Testis (tissue), 2 donors: ENCODE measurements at regions not wholly inside any gene's neighbourhood (a gene's known extent, or its start where the extent isn't known, plus 50 kb on each side); places are given as distances from the start of the nearest gene placed in this dataset.

ENCODE experiments used
- DNase-seq: peaks from one replicate; pipeline ENCODE4 v3.0.0-alpha.2; 2019
- H3K27ac ChIP-seq, 2 donors: fragments of 200-600 bp; sonication (generic); one replicate each; pipeline ENCODE4 v1.5.1; 2019
- H3K27me3 ChIP-seq: fragments of 200-600 bp; sonication (generic); one replicate; pipeline ENCODE4 v1.5.1; 2019
- H3K36me3 ChIP-seq: fragments of 200-600 bp; sonication (generic); one replicate; pipeline ENCODE4 v1.5.1; 2017; ENCODE audit warnings: low read depth; ENCODE audit errors: missing control alignments
- H3K4me1 ChIP-seq: fragments of 200-600 bp; sonication (generic); one replicate; pipeline ENCODE4 v1.5.1; 2019
- H3K4me3 ChIP-seq, 2 donors: fragments of 200-600 bp; sonication (generic); one replicate each; pipeline ENCODE4 v1.5.1; 2017 to 2019
- H3K9me3 ChIP-seq: fragments of 200-600 bp; sonication (generic); one replicate; pipeline ENCODE4 v1.5.1; 2017
- CTCF ChIP-seq, 3 experiments: fragments of 450-650 bp in 2 of 3; fragments of 200-600 bp in 1 of 3; sonication (generic) in 1 of 3; IDR thresholded peaks; one replicate each; pipeline ENCODE4 v1.5.1; 2016 to 2019; ENCODE audit warnings: antibody characterized with exemption in 3 of 3, mild to moderate bottlenecking in 2 of 3, moderate library complexity in 1 of 3
- POLR2A ChIP-seq: fragments of 450-650 bp; IDR thresholded peaks from one replicate; pipeline ENCODE4 v1.6.1; 2017; ENCODE audit warnings: antibody characterized with exemption, mild to moderate bottlenecking, moderate library complexity
- WGBS, 2 donors: methylation state at CpG; one replicate each; pipeline ENCODE4 v1.1.5; 2018; 5-methylcytosine and 5-hydroxymethylcytosine counted together
- intact Hi-C: fragments of 100-400 bp; cut with DNase I; formaldehyde crosslinking; loops from one replicate; pipeline ENCODE4 v1.15.1; 2023; ENCODE audit warnings: low total_unique reads

GRCh38 chr1:218916720-218917119 is 257.0 kb upstream of the LYPLAL1 start:
- no peaks in the 10 kb centered on the region for H3K27me3 ChIP-seq
- WGBS, 2 donors, result 91 to 92% methylated on average over 2 of the region's 2 CpGs
- no peaks in the 10 kb centered on the region for H3K4me1 ChIP-seq
- no peaks in the 10 kb centered on the region for H3K36me3 ChIP-seq
- intact Hi-C loops, result no loop called here
- H3K4me3 ChIP-seq, result no peak overlapping the region
- TF ChIP-seq CTCF (IDR thresholded peaks at IDR 0.05) (no peak), POLR2A (no peak)
- H3K9me3 ChIP-seq, result no peaks in the 10 kb centered on the region
- H3K27ac ChIP-seq, result no peak overlapping the region
- no peak for DNase-seq

GRCh38 chr1:218917656-218918055 is 256.0 kb upstream of the LYPLAL1 start:
- Histone ChIP-seq H3K4me1 (no peaks in the 10 kb centered on the region), H3K27me3 (no peaks in the 10 kb centered on the region), H3K9me3 (no peaks in the 10 kb centered on the region), H3K27ac (no peak overlapping the region), H3K36me3 (no peaks in the 10 kb centered on the region), H3K4me3 (no peak overlapping the region)
- WGBS, 2 donors, result 56 to 73% methylated on average over 1 of the region's 1 CpG
- TF ChIP-seq POLR2A, result no peak
- TF ChIP-seq CTCF (IDR thresholded peaks at IDR 0.05), result no peak
- DNase-seq, result no peak
- intact Hi-C loops, result no loop called here

GRCh38 chr1:218925777-218926176 is 247.9 kb upstream of the LYPLAL1 start:
- no peak for DNase-seq
- TF ChIP-seq POLR2A (no peak), CTCF (IDR thresholded peaks at IDR 0.05) (no peak)
- Histone ChIP-seq H3K4me1 (no peaks in the 10 kb centered on the region), H3K27me3 (no peaks in the 10 kb centered on the region), H3K9me3 (no peaks in the 10 kb centered on the region), H3K36me3 (no peaks in the 10 kb centered on the region), H3K27ac (no peak overlapping the region), H3K4me3 (no peak overlapping the region)
- 83 to 94% methylated on average over 2 of the region's 2 CpGs for WGBS, 2 donors
- intact Hi-C loops, result no loop called here

GRCh38 chr1:218926631-218927030 is 247.0 kb upstream of the LYPLAL1 start:
- H3K9me3 ChIP-seq, result no peaks in the 10 kb centered on the region
- H3K4me1 ChIP-seq, result no peaks in the 10 kb centered on the region
- intact Hi-C loops, result no loop called here
- DNase-seq, result no peak
- WGBS, 2 donors, result 73 to 95% methylated on average over 2 of the region's 2 CpGs
- H3K36me3 ChIP-seq, result no peaks in the 10 kb centered on the region
- H3K27me3 ChIP-seq, result no peaks in the 10 kb centered on the region
- H3K4me3 ChIP-seq, result no peak overlapping the region
- TF ChIP-seq CTCF (IDR thresholded peaks at IDR 0.05) (no peak), POLR2A (no peak)
- no peak overlapping the region for H3K27ac ChIP-seq

- 73 to 80% methylated on average over 3 of the region's 3 CpGs for whole genome bisulfite sequencing, 2 donors
- Histone ChIP-seq H3K4me1 (no peaks in the 10 kb centered on the region), H3K27me3 (no peaks in the 10 kb centered on the region), H3K9me3 (no peaks in the 10 kb centered on the region), H3K4me3 (no peak overlapping the region), H3K27ac (no peak overlapping the region), H3K36me3 (no peaks in the 10 kb centered on the region)
- no peak for DNase-seq
- intact Hi-C loops, result no loop called here
- TF ChIP-seq CTCF (IDR thresholded peaks at IDR 0.05), result no peak
- no peak for TF ChIP-seq POLR2A
Observed at GRCh38 chr1:218930000-218930399, 243.7 kb upstream of the LYPLAL1 start.
